DND-41 (cell line): ENCODE measurements at regions not wholly inside any gene's neighbourhood (a gene's known extent, or its start where the extent isn't known, plus 50 kb on each side); places are given as distances from the start of the nearest gene placed in this dataset.

ENCODE experiments used
- EZH2 ChIP-seq: IDR thresholded peaks from 3 replicates; pipeline ENCODE4 v1.6.1; 2012; ENCODE audit warnings: borderline replicate concordance, low read depth, mild to moderate bottlenecking, moderate library complexity, low read length, inconsistent platforms; ENCODE audit not compliant: severe bottlenecking
- TF ChIP-seq, protein P1 (sequence below): IDR thresholded peaks from 2 replicates; pipeline ENCODE4 v1.5.1; 2012; ENCODE audit warnings: borderline replicate concordance, low read length, moderate library complexity, mild to moderate bottlenecking; ENCODE audit not compliant: poor library complexity, severe bottlenecking; ENCODE audit errors: extremely low read depth

DNA sequence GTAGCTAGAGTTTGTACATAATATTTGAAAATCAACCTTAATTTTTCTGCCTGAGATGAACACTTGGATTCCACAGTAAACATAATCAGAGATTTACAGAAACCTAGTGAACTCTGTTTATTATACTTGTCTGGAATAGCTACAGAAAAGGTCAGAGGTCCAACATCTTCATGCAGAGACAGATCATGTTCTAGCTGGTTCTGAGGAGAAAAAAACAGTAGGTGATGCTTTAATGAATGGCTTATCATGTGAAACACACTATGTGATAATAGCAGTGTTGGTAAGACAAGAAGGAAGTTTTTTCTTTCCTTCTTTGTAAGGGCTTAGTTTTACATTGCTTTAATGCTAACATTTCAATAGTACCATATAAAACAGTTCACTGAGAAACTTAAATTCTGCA, 846.4 kb upstream of the ZEB2 start:
- TF ChIP-seq, protein P1, sequence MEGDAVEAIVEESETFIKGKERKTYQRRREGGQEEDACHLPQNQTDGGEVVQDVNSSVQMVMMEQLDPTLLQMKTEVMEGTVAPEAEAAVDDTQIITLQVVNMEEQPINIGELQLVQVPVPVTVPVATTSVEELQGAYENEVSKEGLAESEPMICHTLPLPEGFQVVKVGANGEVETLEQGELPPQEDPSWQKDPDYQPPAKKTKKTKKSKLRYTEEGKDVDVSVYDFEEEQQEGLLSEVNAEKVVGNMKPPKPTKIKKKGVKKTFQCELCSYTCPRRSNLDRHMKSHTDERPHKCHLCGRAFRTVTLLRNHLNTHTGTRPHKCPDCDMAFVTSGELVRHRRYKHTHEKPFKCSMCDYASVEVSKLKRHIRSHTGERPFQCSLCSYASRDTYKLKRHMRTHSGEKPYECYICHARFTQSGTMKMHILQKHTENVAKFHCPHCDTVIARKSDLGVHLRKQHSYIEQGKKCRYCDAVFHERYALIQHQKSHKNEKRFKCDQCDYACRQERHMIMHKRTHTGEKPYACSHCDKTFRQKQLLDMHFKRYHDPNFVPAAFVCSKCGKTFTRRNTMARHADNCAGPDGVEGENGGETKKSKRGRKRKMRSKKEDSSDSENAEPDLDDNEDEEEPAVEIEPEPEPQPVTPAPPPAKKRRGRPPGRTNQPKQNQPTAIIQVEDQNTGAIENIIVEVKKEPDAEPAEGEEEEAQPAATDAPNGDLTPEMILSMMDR, result no peak
- no peak for TF ChIP-seq EZH2
